T-helper 2 cell (primary cell): ENCODE measurements at regions not wholly inside any gene's neighbourhood (a gene's known extent, or its start where the extent isn't known, plus 50 kb on each side); places are given as distances from the start of the nearest gene placed in this dataset.

ENCODE experiments used
- DNase-seq, 5 experiments: peaks; one replicate each; pipeline versions ENCODE4 v3.0.0 to v3.0.0-alpha.2; 2012 to 2022

DNA sequence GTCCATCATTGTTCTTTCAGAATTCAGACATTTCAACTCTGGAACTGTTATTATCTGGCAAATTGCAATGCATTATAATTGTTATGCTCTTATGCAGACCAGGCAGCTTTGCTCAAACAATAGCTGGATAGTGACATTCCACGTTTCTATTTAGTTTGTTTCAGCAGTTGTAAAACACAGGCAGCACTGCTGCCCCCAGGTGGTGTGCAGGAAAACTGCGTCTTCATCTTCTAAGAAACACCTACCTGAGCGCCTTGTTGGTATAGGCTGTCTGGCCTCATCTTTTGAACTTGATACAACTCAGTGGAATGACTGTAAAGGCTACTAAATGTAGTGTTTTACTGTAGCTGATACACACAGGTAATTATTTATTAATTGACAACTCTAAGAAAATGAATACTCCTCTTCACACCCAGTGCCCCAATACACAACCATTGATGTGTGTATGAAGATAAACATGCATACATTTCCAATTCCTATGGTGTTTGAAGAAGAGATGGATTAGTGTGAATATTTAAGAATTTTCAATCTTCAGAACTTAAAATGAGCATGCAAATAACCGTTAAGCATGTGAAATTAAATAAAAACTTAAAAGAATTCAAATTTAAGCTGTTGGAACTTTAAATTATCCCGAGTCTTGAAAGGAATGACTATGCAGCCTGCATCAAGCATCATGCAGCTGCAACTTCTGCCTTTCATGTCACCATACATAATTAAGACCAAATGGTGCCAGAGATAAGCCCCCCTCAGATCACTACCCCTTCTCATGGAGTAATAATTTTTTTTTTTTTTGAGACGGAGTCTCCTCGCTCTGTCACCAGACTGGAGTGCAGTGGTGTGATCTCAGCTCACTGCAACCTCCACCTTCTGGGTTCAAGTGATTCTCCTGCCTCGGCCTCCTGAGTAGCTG lies 85.6 kb downstream of the CD8B2 start:
- DNase-seq = peak in 1 of 5 experiments; percentile 20

- no peak for DNase-seq
Observed at GRCh38 chr2:106573773-106574172, 86.6 kb downstream of the CD8B2 start.

DNA sequence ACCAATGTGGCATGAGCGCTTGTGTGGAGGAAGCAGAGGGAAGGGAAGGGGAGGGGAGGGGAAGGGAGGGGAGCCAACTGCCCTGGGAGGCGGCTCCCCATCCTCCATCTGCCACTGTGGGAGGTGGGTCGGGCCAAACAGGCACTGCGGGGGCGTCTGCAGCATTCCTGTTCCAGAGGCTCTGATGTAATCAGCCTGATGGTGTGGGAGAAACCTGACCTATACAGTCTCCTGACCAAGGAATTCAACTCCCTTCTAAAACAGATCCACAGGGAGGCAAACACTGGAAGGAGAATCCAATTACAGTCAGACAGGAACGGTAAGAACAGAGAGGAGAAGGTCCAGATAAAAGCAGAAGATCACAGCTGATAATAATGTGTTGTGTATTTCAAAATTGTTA lies 88.8 kb downstream of the CD8B2 start:
- no peak for DNase-seq

GRCh38 chr2:106577255-106577651 lies 90.1 kb downstream of the CD8B2 start:
- DNase-seq = no peak

GRCh38 chr2:106579750-106580197 lies 92.6 kb downstream of the CD8B2 start:
- no peak for DNase-seq

- no peak for DNase-seq
Observed at GRCh38 chr2:106580241-106580640, 93.1 kb downstream of the CD8B2 start.

GRCh38 chr2:106581328-106581727 lies 94.2 kb downstream of the CD8B2 start:
- no peak for DNase-seq

DNA sequence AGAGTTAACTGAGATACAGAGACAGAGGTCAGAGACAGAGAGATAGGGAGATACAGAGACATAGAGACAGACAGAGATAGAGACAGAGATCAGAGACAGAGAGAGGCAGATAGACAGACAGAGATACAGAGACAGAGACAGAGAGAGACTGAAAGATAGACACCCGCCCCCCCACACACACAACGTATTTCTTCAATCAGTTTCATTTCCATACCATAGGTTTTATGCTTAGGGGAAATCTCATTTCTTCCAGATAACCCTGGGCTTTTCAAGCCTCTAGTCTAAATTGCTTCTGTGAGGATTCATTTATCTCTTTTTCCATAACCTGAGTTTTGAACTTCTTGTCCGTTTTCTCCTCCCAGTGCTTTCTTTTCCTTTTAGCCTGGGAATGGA lies 94.6 kb downstream of the CD8B2 start:
- DNase-seq = peak in 1 of 5 experiments; percentile 4

DNA sequence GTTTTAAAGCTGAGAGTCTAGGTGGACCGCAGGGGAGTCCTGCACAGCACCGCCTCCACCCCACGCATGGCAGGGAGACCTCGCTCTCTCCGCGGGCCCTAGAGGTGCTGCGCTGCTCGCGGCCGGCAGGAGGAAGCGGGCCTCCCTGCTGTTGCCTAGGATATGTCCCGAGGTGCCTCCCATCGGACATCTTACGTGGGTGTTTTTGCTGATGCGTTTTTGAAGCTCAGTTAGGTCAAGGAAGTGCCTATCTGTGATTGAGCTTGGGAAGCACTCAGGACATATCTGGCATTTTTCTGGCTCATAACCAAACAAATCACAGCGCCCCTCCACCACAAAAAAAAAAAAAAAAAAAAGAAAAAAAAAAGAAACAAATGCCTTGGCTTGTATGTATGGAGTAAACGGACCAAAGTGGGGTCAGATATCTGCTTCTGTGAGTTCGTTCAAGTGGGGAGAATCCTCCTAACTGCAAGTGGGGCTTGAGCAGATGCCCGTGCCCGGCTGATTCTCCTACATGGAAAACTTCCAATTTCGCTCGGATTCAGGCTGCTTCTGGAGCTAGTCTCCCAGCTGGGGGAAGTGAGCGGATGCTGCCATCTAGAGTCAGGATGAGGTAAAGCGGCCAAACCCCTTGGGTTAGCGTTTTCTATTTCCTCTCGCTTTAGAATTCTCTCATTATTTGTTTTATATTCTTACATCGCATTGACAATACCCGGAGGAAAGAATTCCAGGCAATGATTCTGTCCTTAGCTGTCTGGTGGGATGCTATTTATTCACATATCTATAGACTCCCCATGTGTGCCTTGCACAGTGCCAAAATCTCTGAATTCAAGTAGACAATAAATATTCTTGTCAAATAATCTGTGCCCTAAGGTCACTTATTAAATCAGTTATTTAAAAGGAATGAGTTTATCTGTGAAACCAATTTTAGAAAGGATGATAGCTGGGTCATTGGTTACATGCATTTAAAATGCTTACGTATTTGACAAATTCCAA lies 95.3 kb downstream of the CD8B2 start:
- DNase-seq = peak in 4 of 5 experiments; percentile 26 to 52 (median 34)

DNA sequence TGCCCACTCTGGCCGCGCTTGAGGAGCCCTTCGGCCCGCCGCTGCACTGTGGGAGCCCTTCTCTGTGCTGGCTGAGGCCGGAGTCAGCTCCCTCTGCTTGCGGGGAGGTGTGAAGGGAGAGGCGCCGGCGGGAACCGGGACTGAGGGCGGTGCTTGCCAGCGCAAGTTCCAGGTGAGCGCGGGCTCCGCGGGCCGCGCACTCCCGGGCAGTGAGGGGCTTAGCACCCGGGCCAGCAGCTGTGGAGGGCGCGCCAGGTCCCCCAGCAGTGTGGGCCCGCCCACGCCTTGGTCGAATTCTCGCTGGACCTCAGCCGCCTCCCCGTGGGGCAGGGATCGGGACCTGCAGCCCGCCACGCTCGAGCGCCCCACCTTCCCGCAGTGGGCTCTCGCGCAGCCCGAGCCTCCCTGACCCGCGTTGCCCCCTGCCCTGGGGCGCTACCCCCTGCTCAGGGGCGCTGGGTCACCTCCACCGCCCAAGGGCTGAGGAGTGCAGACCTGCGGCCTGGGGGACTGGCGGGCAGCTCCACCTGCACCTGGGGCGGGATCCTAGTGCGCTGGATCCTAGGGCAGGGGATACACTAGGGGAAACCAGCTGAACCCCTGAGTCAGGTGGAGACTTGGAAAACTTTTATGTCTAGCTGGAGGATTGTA lies 97.3 kb downstream of the CD8B2 start:
- no peak for DNase-seq

DNA sequence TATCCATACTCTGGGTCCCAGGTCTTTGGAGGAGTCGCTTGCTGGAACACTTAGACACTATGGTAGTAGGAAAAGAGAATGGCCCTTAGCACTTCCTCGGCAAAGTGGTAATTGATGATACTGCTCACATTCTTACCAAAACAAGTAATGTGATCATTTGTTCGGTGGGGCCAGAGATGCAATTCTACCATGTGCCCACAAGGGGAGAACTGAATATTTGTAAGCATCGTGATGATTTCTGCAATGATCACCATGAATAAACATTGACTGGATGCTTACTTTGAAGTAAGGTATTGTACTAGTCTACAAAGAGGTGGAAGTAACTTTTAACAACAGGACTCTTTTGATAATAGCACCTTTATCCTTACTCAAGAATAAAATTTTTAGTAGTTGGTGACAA lies 109.7 kb downstream of the CD8B2 start:
- DNase-seq = no peak

GRCh38 chr2:106599540-106599939 lies 112.4 kb downstream of the CD8B2 start:
- no peak for DNase-seq

GRCh38 chr2:106602042-106602441 lies 114.9 kb downstream of the CD8B2 start:
- DNase-seq = no peak

GRCh38 chr2:106606652-106607051 lies 119.5 kb downstream of the CD8B2 start:
- no peak for DNase-seq

GRCh38 chr2:106607371-106607770 lies 120.2 kb downstream of the CD8B2 start:
- DNase-seq = no peak

GRCh38 chr2:106609780-106610179 lies 122.6 kb downstream of the CD8B2 start:
- DNase-seq = no peak

GRCh38 chr2:106614511-106615291 lies 127.5 kb downstream of the CD8B2 start:
- no peak for DNase-seq

DNA sequence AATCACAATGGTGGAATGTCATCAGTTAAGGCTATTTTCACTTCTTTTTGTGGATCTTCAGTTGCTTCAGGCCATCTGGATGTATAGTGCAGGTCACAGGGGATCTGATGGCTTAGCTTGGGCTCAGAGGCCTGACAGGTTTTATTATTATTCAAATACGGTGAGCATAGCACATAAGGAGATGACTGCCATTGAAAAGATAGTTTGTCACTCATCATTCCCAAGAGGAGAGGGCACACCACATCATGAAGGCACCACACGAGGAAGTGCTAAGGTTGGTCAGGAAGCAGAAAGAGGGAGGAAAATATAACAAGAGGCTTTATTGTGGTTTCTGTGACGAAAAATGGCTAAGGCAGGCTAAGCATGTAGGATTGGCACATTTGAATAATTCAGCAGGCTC lies 131.4 kb downstream of the CD8B2 start:
- DNase-seq = no peak

DNA sequence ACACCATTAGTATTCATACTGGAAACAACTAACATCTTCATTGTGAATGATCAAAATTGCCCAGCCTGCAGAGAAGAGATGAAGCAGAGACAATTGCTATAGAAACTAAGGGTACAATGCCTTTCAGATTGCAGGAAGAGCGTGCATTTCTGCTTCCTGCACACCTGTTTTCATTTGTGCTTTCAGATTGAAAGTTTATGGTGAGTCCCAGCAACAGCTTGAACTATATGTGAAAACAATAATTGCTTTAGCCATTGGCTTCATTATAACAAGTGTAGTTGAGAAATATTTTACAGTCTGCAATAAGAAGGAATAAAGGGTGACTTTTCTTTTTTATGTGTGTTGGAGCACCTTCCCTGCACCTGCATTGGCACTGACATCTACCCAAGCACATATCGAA lies 136.3 kb downstream of the CD8B2 start:
- no peak for DNase-seq

- DNase-seq = no peak
Observed at GRCh38 chr2:106624787-106625380, 137.7 kb downstream of the CD8B2 start.

DNA sequence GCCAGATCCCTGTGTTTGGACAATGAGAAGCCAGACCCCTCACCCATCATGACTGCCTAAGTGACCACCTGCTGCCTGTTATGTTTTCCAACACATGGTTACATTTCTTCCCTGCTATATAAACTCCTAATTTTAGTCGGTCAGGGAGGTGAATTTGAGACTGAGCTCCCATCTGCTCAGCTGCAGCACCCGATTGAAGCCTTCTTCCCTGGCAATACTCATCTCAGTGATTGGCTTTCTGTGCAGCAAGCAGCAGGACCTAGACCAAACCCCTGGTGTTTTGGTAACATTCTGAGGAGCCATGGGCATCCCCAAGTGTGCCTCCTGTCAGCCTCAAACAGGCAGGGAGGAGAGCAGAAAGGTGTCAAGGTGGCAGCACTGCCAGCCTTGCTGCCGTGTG lies 141.2 kb downstream of the CD8B2 start:
- no peak for DNase-seq

DNA sequence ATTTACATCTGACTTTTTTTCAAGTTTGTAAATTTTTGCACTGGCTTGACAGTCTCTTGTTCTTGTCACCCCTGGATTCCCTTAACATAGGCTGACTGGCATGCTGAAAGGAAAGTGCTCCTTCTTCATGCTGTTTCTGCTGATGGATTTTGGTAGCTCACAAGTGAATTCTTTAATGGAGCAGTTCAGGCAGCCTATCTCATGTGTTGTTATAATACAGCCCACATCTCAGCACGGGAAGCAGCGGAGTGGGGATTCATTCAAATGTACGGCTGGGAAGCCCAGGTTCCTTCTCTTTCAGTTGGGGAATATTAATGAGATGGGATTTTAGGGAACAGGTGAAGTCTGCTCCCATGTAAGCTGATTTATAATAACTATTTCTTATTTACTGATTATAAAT lies 142.8 kb downstream of the CD8B2 start:
- DNase-seq = no peak
